Tibial nerve (tissue), 3 donors: ENCODE measurements at regions not wholly inside any gene's neighbourhood (a gene's known extent, or its start where the extent isn't known, plus 50 kb on each side); places are given as distances from the start of the nearest gene placed in this dataset.

Experiments used
- CTCF ChIP-seq, 5 experiments: fragments of 200-600 bp in 3 of 5; fragments of 450-650 bp in 2 of 5; sonication (generic) in 3 of 5; IDR thresholded peaks; one replicate each; pipeline ENCODE4 v1.5.1; 2016 to 2019; ENCODE audit warnings: antibody characterized with exemption in 5 of 5, mild to moderate bottlenecking in 3 of 5, moderate library complexity in 2 of 5
- POLR2A ChIP-seq, 2 donors: fragments of 450-650 bp; IDR thresholded peaks; one replicate each; pipeline ENCODE4 v1.6.1; 2017; ENCODE audit warnings: antibody characterized with exemption in 2 of 2, mild to moderate bottlenecking in 2 of 2, moderate library complexity in 2 of 2

- TF ChIP-seq POLR2A (IDR thresholded peaks at IDR 0.05) (no peak), CTCF (IDR thresholded peaks at IDR 0.05) (no peak)
Measured at GRCh38 chr5:166786178-166786577, 1505.3 kb upstream of the WWC1 start.
